IMR-90 (cell line): ENCODE measurements at regions not wholly inside any gene's neighbourhood (a gene's known extent, or its start where the extent isn't known, plus 50 kb on each side); places are given as distances from the start of the nearest gene placed in this dataset.

ENCODE experiments used
- BHLHE40 ChIP-seq: fragments of 150-350 bp; IDR thresholded peaks from 2 replicates; pipeline ENCODE4 v1.6.1; 2016; ENCODE audit warnings: mild to moderate bottlenecking, low read depth, low read length
- CEBPB ChIP-seq: IDR thresholded peaks from 2 replicates; pipeline ENCODE4 v1.6.1; 2012; ENCODE audit warnings: low read depth, low read length, improper control_type of control experiment
- CHD1 ChIP-seq: IDR thresholded peaks from 2 replicates; pipeline ENCODE4 v1.6.1; 2012; ENCODE audit warnings: low read depth, low read length, improper control_type of control experiment
- FOS ChIP-seq: fragments of 150-350 bp; IDR thresholded peaks from 2 replicates; pipeline ENCODE4 v1.6.1; 2016; ENCODE audit warnings: low read depth, low read length
- MAFK ChIP-seq: IDR thresholded peaks from 2 replicates; pipeline ENCODE4 v1.6.1; 2012; ENCODE audit warnings: low read depth, low read length, improper control_type of control experiment
- MAZ ChIP-seq: IDR thresholded peaks from 2 replicates; pipeline ENCODE4 v1.6.1; 2012; ENCODE audit warnings: low read depth, mild to moderate bottlenecking, low read length, improper control_type of control experiment, moderate library complexity, borderline replicate concordance
- MXI1 ChIP-seq: IDR thresholded peaks from 2 replicates; pipeline ENCODE4 v1.6.1; 2012; ENCODE audit warnings: low read depth, mild to moderate bottlenecking, low read length, moderate library complexity, borderline replicate concordance
- POLR2A ChIP-seq: IDR thresholded peaks from 2 replicates; pipeline ENCODE4 v1.6.1; 2012; ENCODE audit warnings: mild to moderate bottlenecking, low read depth, low read length
- RAD21 ChIP-seq: IDR thresholded peaks from 2 replicates; pipeline ENCODE4 v1.6.1; 2012; ENCODE audit warnings: low read length, improper control_type of control experiment
- RCOR1 ChIP-seq: IDR thresholded peaks from 2 replicates; pipeline ENCODE4 v1.6.1; 2012; ENCODE audit warnings: mild to moderate bottlenecking, low read length, improper control_type of control experiment; ENCODE audit not compliant: insufficient replicate concordance
- SMC3 ChIP-seq: fragments of 150-350 bp; IDR thresholded peaks from 2 replicates; pipeline ENCODE4 v1.6.1; 2016; ENCODE audit warnings: low read depth, mild to moderate bottlenecking, antibody characterized with exemption, low read length, moderate library complexity
- USF2 ChIP-seq: fragments of 150-350 bp; IDR thresholded peaks from 2 replicates; pipeline ENCODE4 v1.6.1; 2017; ENCODE audit warnings: mild to moderate bottlenecking, antibody characterized with exemption, low read length, low read depth
- TF ChIP-seq, protein P1 (sequence below): conservative IDR thresholded peaks from 2 replicates; pipeline ENCODE4 v1.5.1; 2012; ENCODE audit warnings: mild to moderate bottlenecking, low read depth, low read length, improper control_type of control experiment

- TF ChIP-seq POLR2A = no peak
- TF ChIP-seq SMC3 = no peak
- TF ChIP-seq, protein P1, sequence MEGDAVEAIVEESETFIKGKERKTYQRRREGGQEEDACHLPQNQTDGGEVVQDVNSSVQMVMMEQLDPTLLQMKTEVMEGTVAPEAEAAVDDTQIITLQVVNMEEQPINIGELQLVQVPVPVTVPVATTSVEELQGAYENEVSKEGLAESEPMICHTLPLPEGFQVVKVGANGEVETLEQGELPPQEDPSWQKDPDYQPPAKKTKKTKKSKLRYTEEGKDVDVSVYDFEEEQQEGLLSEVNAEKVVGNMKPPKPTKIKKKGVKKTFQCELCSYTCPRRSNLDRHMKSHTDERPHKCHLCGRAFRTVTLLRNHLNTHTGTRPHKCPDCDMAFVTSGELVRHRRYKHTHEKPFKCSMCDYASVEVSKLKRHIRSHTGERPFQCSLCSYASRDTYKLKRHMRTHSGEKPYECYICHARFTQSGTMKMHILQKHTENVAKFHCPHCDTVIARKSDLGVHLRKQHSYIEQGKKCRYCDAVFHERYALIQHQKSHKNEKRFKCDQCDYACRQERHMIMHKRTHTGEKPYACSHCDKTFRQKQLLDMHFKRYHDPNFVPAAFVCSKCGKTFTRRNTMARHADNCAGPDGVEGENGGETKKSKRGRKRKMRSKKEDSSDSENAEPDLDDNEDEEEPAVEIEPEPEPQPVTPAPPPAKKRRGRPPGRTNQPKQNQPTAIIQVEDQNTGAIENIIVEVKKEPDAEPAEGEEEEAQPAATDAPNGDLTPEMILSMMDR = no peak
- no peak for TF ChIP-seq CEBPB
- no peak for TF ChIP-seq MAFK
- TF ChIP-seq MAZ = no peak
- TF ChIP-seq RCOR1 = no peak
- TF ChIP-seq RAD21 = no peak
- no peak for TF ChIP-seq CHD1
- no peak for TF ChIP-seq USF2
- no peak for TF ChIP-seq FOS
- TF ChIP-seq MXI1 = no peak
- TF ChIP-seq BHLHE40 = no peak
Measured at GRCh38 chr2:175431101-175431946, 249.8 kb upstream of the ATP5MC3 start.
